Glutamatergic neuron (in vitro differentiated cells): ENCODE measurements at regions not wholly inside any gene's neighbourhood (a gene's known extent, or its start where the extent isn't known, plus 50 kb on each side); places are given as distances from the start of the nearest gene placed in this dataset.

Source experiments
- DNase-seq: peaks from one replicate; pipeline ENCODE4 v3.0.0; 2022
- H3K27ac Mint-ChIP-seq: one replicate; pipeline ENCODE4 v1.8.0; 2020; ENCODE audit warnings: mild to moderate bottlenecking, mixed read lengths, inconsistent platforms; ENCODE audit not compliant: unreplicated experiment
- H3K27me3 Mint-ChIP-seq: one replicate; pipeline ENCODE4 v1.8.0; 2020; ENCODE audit warnings: mild to moderate bottlenecking, moderate library complexity, mixed read lengths, inconsistent platforms; ENCODE audit not compliant: unreplicated experiment
- H3K36me3 Mint-ChIP-seq: one replicate; pipeline ENCODE4 v1.8.0; 2020; ENCODE audit warnings: mild to moderate bottlenecking, mixed read lengths, inconsistent platforms; ENCODE audit not compliant: unreplicated experiment
- H3K4me1 Mint-ChIP-seq: one replicate; pipeline ENCODE4 v1.8.0; 2020; ENCODE audit warnings: mild to moderate bottlenecking, low read depth, mixed read lengths, inconsistent platforms; ENCODE audit not compliant: unreplicated experiment
- H3K4me3 Mint-ChIP-seq: one replicate; pipeline ENCODE4 v1.8.0; 2020; ENCODE audit warnings: mild to moderate bottlenecking, mixed read lengths, inconsistent platforms; ENCODE audit not compliant: unreplicated experiment
- H3K9me3 Mint-ChIP-seq: one replicate; pipeline ENCODE4 v1.8.0; 2020; ENCODE audit warnings: mild to moderate bottlenecking, moderate library complexity, mixed read lengths, inconsistent platforms; ENCODE audit not compliant: unreplicated experiment
- CTCF ChIP-seq: fragments of 200-600 bp; sonication (generic); IDR thresholded peaks from one replicate; pipeline ENCODE4 v1.5.0; 2021; ENCODE audit not compliant: partially characterized antibody, unreplicated experiment

- DNase-seq = no peak
- Mint-ChIP-seq H3K27ac (no peak overlapping the region), H3K27me3 (peaks cover 2% of the 10 kb centered on the region), H3K9me3 (no peaks in the 10 kb centered on the region), H3K4me3 (no peak overlapping the region), H3K4me1 (no peaks in the 10 kb centered on the region), H3K36me3 (no peaks in the 10 kb centered on the region)
- TF ChIP-seq CTCF = no peak
These were observed 378.7 kb upstream of the ANO5 start for GRCh38 chr11:21814169-21814568.

GRCh38 chr11:21817696-21818095, 375.2 kb upstream of the ANO5 start:
- H3K4me1 Mint-ChIP-seq = no peaks in the 10 kb centered on the region
- no peak for DNase-seq
- no peaks in the 10 kb centered on the region for H3K9me3 Mint-ChIP-seq
- H3K27ac Mint-ChIP-seq = no peak overlapping the region
- TF ChIP-seq CTCF = no peak
- H3K4me3 Mint-ChIP-seq = no peak overlapping the region
- no peaks in the 10 kb centered on the region for H3K36me3 Mint-ChIP-seq
- H3K27me3 Mint-ChIP-seq = peaks cover 2% of the 10 kb centered on the region

DNA sequence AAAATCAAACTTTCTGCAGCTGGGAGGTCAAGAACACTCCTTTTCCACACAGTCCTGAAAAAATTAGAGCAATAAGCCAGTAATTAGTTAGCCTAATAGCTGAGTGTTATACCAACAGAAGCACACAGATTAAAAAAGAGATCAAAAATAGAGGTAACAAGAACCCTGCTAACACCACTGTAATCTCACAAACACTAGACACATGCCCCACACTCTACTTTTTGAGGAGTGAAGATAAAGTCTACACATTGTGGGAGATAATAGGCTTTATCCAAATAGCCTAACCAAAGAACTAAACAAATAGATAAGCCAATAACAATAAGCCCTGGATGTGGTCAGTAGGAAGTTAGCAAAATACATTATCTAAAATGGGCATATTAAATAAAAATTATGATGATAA, 372.7 kb upstream of the ANO5 start:
- no peaks in the 10 kb centered on the region for H3K4me1 Mint-ChIP-seq
- DNase-seq = no peak
- no peaks in the 10 kb centered on the region for H3K36me3 Mint-ChIP-seq
- peaks cover 2% of the 10 kb centered on the region for H3K27me3 Mint-ChIP-seq
- TF ChIP-seq CTCF = no peak
- no peak overlapping the region for H3K4me3 Mint-ChIP-seq
- no peak overlapping the region for H3K27ac Mint-ChIP-seq
- no peaks in the 10 kb centered on the region for H3K9me3 Mint-ChIP-seq

DNA sequence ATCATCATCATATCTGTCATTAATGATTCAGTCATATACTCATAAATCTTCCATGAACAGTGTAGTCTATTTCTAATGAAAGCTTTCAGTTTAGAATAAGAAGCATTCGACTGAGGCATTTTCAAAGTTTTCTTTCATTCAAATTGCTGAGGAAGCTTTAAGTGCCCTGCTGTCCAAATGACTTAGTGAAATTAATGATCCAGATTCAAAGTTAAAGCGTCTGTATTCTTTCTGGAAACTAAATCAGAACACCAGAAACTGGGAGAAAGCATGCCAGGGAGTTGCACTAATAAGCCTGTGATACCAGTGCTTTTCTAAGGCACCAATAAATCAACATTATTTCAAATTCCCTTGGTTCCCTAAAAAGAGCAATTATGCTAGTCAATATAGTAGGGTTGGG, 367.8 kb upstream of the ANO5 start:
- TF ChIP-seq CTCF = no peak
- H3K4me1 Mint-ChIP-seq = no peaks in the 10 kb centered on the region
- no peaks in the 10 kb centered on the region for H3K9me3 Mint-ChIP-seq
- no peaks in the 10 kb centered on the region for H3K27me3 Mint-ChIP-seq
- no peak for DNase-seq
- no peaks in the 10 kb centered on the region for H3K36me3 Mint-ChIP-seq
- no peak overlapping the region for H3K4me3 Mint-ChIP-seq
- H3K27ac Mint-ChIP-seq = no peak overlapping the region

DNA sequence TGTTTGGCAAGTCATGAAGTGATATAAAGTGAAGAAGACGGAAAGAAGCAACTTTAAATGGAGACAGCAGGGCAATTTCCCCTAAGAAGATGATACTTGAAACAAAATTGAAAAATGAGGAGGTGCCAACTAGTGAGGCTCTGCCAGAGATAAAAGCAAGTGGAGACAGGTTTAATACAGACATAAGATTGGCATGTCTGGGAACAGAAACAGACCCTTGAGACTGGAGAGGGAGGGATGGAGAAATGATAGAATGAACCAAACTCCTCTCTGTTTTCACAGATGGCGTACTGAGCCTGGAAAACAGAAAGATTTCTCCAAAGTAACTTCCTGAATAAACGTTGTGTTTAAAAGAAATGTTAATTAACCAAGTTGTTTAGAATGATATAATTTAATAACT, 354.5 kb upstream of the ANO5 start:
- no peaks in the 10 kb centered on the region for H3K4me1 Mint-ChIP-seq
- TF ChIP-seq CTCF = no peak
- no peak overlapping the region for H3K4me3 Mint-ChIP-seq
- no peaks in the 10 kb centered on the region for H3K36me3 Mint-ChIP-seq
- no peak for DNase-seq
- H3K27ac Mint-ChIP-seq = no peak overlapping the region
- no peaks in the 10 kb centered on the region for H3K9me3 Mint-ChIP-seq
- no peaks in the 10 kb centered on the region for H3K27me3 Mint-ChIP-seq
